Hematopoietic multipotent progenitor cell (in vitro differentiated cells): ENCODE measurements at regions not wholly inside any gene's neighbourhood (a gene's known extent, or its start where the extent isn't known, plus 50 kb on each side); places are given as distances from the start of the nearest gene placed in this dataset.

Experiments used
- DNase-seq, 3 donors: peaks; one replicate each; pipeline ENCODE4 v3.0.0-alpha.2; 2011 to 2015; ENCODE audit warnings: low read depth in 2 of 3, low spot score in 2 of 3

DNA sequence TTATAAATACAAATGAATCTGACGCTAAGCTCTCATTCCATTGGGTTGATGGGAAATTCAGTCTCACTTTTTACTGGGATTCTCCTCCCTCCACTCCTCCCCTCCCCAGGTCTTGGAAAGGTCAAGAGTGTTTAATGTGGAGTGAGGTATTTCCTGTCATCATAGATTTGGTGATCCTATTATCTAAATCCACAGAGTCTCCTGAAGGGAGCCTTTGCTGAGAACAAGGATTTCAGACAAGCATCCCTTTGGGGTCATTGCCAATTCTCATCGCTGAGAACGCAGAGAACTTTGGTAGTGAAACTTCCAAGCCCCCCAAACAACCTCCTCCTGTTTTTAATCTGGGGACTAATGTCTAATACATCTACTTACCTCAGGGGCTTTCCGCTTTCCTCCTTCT is 297.9 kb downstream of the OTOL1 start:
- DNase-seq: no peak

DNA sequence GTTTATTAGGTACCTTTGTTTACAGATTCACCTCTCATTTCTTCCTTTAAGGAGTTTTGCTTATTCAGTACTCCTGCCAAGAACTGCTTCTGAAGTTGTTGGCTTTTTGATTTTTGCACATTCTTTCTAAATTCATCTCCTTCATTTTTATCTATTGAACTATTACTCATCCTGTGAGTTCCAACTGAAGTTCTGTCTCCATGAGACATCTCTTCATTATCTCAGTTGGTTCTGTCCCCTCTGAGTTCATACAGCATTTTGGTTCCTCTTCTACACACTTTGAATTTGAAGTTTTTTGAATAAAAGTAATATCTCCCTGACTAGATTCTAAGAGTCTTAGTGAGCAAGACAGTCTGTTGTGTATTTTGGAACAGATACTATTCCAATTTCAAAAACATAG is 299.7 kb downstream of the OTOL1 start:
- no peak for DNase-seq

DNA sequence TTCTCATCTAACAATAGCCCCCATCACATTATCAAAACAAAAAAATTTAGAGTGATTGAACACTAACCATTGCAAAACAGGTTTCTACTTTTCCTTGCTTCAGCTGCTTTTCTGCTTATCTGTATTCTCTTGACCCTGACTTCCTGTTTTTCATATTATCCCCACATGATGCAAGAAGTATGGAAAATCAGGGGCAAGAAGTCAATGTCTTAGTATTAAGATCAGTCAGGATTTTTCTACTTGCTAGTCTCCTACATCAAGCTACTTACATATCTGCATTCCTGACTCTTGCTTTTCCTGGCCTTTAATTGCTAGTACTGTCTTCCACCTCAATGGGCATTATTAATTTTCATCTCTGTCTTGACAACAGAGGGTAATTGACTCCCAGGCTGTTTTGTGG is 300.2 kb downstream of the OTOL1 start:
- no peak for DNase-seq

- DNase-seq: no peak
Observed at GRCh38 chr3:161798016-161798415, 301.4 kb downstream of the OTOL1 start.

- DNase-seq: no peak
Observed at GRCh38 chr3:161800985-161801559, 304.5 kb downstream of the OTOL1 start.

GRCh38 chr3:161818106-161818505 is 321.5 kb downstream of the OTOL1 start:
- DNase-seq: no peak

DNA sequence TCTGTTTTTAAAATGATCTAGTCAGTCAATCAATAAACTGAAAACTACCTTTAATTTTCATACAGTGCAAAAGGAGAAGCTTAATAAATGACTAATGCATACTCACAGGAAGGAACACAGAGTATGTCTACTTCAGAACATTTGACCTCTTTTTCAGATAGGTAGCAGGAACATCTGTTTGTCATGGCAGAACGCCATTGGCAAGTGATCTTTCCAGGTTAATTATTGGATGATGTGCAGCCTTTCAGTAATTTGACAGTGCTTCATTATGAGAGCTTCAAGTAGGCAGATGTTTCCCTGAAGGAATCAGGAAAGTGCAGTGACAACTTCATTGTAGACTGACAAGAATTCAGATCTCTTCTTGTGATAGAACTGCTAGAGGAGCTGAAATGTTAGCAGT is 325.0 kb downstream of the OTOL1 start:
- DNase-seq: no peak

DNA sequence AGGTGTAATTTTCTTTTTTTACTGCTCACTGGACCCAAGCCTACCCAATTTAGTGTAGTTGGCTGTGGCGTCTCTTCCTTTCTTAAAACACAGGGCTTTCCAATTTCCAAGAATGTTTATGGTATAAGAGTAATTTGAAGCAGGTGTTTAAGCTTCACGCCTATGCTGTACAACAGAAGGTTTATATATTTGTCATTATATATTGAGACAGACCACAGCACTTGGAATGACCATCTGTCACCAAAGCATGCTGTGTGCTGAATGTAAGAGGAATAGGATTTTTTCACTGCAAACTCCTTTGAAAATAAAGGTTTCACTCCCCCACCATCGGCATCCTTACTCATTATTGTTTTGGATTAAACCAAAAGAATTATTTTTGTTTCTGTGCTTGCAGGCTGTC is 325.7 kb downstream of the OTOL1 start:
- no peak for DNase-seq

GRCh38 chr3:161823910-161824309 is 327.3 kb downstream of the OTOL1 start:
- no peak for DNase-seq

GRCh38 chr3:161838021-161838420 is 341.4 kb downstream of the OTOL1 start:
- peak in 1 of 3 donors; percentile 64 for DNase-seq

DNA sequence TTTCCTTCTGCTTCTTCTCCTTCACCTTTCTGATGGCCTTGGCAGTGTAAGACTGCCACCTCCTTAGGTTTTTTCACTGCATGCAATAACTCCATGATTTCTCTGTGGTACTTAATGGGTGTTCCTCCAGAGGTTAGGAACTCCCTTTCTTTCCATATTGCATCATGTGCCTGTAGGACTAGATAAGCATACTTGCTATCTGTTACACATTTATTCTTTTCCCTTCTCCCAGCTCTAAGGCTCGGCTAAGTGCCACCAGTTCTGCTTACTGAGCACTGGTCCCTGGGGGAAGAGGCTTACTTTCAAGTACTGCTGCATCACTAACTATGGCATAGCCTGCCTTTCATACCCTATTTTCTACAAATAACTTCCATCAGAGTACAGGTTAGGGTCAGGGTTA is 351.8 kb downstream of the OTOL1 start:
- no peak for DNase-seq

DNA sequence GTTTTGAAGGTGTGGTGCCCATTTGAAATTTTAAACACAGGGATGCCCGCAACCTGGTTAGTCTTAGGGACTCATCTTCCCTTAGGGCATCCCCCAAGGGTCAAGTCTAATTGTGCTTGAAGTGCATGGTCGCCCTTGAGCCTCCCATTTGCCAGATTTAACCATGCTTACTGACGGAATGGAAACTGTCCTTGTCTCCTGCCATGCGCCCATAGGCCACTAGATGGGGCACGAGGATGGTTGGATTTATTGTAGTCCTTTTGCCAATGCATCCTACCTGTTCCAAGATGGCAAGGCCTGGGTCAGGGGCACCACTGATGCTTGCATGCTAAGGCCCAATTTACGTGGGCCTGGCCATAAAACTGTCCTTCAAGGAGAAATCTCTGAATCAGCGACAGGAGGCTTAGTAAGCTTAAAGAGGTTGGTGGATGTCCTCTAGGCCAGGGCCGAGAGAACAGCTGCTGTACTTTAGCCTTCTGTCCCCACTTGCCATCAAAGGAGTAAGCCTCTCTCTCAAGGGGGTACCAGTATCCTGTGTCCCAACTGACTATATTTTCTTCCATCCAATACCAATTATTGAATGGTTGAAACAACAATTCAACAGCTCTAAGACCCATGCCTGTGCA is 355.4 kb downstream of the OTOL1 start:
- DNase-seq: peak in 2 of 3 donors; percentile 24 to 61

- DNase-seq: no peak
Observed at GRCh38 chr3:161852744-161853143, 356.1 kb downstream of the OTOL1 start.

GRCh38 chr3:161854232-161854771 is 357.7 kb downstream of the OTOL1 start:
- DNase-seq: peak in 2 of 3 donors; percentile 17 to 57

DNA sequence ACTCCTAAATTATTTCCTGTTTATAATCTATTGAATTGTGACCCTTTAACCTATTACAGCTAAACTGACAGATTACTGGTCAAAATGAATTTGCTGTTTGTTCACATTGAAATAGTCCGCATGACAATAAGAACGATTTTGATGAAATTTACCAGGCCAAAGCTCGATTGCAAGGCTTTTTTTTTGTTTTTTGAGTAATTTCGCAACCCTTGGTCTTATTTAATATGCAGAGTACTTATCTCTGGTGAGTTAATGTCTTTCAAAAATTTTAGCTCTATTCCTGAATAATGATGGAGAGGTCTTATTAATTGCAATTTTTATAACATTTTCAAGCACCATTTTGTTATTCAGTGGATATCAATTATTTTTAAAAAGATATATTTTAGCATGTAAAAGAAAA is 362.4 kb downstream of the OTOL1 start:
- DNase-seq: no peak

GRCh38 chr3:161859865-161860450 is 363.4 kb downstream of the OTOL1 start:
- peak in 1 of 3 donors; percentile 4 for DNase-seq

DNA sequence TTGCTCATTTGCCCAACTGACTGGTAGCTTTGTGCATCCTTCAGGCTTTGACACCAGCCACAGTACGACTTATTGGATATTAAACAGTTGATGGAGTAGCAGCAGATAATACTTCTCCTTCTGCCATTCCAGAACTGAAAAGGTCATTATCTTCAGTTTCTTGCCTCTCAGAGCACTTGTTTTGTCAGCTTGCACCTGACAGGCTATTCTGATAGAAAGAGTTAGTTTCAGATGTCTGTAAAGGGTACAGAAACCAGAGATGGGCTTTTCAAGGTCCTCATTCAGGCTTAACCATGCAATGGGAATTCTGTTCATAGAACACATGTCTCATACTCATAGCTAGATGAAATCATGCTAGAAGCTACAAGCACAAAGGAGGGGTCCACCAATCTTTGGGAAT is 367.2 kb downstream of the OTOL1 start:
- DNase-seq: no peak

- DNase-seq: no peak
Observed at GRCh38 chr3:161866176-161866575, 369.6 kb downstream of the OTOL1 start.

DNA sequence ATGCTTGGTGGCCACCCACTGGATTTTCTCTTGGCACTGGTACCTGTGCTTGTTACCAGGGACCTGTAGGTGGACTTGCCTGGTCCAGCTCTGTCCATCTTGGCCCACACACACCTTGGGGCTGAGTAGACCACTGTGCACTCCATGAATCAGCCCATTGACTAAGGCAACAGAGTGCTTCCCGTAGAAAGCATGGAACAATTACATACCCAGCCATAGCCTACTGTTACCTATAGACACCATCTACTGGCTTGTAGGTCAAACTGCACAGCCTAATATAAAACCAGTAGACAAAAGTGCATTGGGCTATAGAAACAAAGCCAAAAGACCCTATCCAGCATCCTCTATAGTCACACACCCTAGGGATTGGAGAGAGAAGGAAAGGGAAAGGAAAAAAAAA is 378.9 kb downstream of the OTOL1 start:
- DNase-seq: no peak

DNA sequence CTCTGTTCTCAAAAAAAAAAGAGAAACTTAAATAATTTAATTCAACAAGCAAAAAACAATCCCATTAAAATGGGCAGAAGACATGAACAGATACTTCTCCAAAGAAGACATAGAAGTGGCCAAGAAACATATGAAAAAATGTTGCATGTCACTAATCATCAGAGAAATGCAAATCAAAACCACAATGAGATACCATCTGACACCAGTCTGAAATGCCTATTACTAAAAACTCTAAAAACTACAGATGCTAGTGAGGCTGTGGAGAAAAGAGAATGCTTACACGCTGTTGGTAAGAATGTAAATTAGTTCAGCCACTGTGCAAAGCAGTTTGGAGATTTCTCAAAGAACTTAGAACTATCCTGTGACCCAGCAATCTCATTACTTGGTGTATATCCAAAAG is 382.9 kb downstream of the OTOL1 start:
- DNase-seq: no peak

DNA sequence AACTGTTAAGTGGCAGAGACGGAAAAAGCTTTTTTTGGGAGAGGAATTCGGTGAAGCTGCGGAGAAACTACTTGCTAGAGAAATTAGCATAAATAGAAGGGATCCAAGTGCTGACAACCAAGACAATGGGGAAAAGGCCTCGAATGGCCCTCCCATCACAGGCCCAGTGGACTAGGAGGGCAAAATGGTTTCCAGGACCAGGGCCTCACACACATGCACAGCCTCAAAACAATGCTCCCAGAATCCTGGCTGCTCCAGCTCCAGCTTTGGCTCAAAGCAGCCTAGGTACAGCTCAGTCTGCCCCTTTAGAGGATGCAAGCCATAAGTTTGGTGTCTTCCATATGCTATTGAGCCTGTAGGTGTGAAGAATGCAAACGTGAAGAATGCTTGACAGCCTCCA is 388.2 kb downstream of the OTOL1 start:
- DNase-seq: no peak

DNA sequence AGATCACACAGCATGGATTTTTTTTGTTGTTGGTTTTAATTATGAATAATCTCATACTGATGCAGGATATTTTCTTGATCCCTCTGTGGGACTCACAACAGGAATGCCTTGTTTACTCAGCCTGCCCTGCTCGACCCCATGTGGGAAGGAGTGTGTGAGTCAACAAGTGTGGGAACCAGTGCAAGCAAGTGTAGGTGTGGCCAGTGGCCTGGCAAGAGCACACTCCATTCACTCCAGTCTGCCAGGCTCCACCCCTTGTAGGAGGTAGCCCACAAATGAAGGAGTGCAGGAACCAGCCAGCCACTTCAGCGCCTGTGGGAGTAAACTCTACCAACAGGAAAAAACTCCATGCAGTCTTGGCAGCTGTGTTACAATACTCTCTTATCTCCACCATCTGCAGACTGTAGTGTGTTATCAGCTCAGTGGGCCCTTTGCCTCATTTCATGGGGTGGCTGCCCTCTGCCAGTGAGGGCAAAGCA is 393.6 kb downstream of the OTOL1 start:
- DNase-seq: no peak
